Islet of Langerhans (tissue), 1 donor: ENCODE measurements at regions not wholly inside any gene's neighbourhood (a gene's known extent, or its start where the extent isn't known, plus 50 kb on each side); places are given as distances from the start of the nearest gene placed in this dataset.
"Not testable (repeated sequence)": the region's sequence is repeated elsewhere in the genome, so short reads cannot be mapped to it uniquely, and the experiment has no call there.

Experiments used
- FAIRE-seq: peaks from one replicate; lab custom pipeline; 2011; peaks lifted over from hg19 to GRCh38; lab: Jason Lieb, UNC

DNA sequence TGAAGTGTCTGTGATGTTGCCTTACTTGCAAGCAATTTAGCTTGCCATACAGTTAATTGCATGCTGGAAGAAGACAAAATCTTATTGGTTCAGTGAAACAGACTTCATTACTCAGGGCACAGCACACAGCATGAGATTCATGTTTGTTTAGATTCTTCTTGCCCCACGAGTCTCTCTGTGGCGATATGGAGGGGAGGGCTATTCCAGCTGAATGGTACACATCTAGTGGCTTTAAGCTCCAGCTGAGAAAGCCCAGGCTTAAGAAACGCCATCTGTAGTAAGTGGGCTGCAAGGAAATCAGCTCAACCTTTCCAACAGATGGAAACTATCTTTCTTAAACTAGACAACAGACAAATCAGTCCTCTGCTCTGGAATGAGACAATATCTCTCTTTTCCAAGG is 1022.0 kb downstream of the NCAM2 start:
- FAIRE-seq = no peak

DNA sequence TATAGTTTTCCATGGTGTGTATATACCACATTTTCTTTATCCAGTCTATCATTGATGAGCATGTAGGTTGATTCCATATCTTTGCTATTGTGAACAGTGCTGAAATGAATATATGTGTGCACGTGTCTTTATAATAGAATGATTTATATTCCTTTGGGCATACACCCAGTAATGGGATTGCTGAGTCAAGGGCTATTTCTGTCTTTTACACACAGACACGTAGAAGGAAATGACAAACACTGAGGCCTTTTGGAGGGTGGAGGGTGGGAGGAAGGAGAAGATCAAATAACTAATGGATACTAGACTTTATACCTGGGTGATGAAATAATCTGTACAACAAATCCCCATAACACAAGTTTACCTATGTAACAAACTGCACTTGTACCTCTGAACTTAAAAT is 1025.7 kb downstream of the NCAM2 start:
- not testable (repeated sequence) for FAIRE-seq

DNA sequence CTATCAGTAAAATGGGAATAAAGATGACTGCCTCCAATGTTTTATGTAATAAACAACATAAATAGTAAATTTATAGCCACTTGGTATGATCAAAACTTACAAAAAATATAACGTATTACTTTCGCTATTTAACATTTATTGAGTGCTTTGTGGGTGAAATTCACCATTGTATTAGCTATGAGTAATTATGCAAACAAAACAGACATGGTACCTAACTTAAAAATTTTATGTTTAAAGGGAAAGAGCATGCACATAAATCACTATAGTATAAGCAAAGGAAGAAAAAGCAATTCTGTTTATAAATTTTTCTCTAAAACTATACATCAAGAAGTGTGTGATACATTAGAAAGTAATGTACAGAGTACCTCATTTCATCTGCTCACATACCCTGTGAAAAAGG is 1046.2 kb downstream of the NCAM2 start:
- FAIRE-seq = no peak

DNA sequence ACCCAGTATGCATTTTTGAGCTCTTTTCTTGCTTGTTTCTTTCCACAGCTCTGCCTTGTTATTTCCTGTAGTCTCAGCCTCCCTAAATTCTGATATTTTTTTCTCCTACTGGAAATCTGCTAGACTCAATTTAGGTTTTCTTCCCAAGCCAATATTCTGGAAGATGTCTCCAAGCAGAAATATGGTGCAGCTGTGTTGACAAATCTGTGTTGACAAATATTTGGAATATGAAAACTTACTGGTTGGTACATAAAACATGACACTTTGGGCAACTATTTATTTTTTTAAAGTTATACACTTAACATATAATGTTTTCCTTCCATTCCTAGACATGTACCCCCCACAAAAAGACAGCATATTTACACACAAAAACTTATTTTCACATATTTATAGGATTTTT is 1048.4 kb downstream of the NCAM2 start:
- FAIRE-seq = no peak

DNA sequence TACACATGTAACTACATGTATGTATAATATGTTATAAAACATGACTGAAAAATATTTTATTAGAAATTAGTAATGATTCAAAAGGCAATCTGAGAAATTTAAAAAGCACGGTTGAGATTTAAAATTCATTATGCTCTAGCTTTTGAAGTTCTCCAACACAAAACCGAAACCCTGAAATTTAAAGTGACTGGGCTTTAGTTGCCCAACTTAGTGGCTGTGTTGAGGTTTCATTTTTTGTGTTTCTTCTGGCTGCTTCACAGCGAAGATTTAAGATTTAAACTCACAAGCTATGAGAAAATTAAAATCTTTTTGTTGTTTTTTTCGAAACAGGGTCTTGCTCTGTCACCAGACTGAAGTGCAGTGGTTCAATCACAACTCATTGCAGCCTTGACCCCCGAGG is 1058.7 kb downstream of the NCAM2 start:
- no peak for FAIRE-seq

DNA sequence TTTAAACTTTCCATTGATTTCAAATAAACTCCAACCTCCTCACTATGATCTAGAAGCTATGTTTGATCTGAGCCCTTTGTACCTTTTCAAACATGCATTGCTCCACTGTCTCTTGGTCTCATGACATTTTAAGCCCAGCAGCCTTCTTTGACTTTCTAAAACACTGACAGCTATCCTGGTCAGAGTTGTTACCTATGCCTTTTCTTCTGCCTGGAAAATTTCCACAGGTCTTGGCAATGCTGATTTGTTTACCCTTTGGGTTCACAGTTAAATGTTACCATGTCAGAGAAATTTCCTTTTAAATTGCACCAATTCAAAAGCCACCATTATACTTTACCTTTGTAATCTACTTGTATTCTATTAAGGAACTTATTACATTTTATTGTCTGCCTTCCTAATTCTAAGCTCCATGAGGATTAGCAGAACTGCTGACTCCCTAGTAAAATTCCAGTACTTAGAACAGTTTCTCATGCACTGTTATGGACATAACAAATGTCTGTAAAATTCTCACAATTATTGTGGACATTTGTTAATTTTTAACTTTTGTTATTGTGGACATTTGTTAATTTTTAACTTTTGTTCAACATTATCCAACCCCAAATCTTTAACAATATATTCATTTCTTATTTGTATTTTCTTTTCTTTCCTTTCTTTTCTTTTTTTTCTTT is 1064.4 kb downstream of the NCAM2 start:
- peak; percentile 69 for FAIRE-seq

DNA sequence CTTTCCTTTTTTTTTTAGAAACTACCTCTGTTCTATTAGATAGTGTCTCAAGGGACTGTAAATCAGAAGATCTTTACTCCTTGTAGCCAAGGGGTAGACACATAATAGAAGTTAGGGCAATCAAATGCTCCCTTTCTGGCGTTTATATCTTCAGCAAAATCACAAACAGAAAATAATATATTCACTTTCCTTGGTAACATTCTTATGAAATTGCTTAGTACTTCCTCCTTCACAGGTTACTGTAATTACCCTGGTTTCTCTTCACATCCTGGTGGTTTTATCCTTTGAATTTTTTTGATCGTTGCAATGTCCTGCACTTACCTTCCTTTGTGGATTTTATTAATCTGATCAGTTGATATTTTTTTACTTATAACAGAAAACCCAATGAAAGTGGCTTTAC is 1064.9 kb downstream of the NCAM2 start:
- FAIRE-seq = no peak

DNA sequence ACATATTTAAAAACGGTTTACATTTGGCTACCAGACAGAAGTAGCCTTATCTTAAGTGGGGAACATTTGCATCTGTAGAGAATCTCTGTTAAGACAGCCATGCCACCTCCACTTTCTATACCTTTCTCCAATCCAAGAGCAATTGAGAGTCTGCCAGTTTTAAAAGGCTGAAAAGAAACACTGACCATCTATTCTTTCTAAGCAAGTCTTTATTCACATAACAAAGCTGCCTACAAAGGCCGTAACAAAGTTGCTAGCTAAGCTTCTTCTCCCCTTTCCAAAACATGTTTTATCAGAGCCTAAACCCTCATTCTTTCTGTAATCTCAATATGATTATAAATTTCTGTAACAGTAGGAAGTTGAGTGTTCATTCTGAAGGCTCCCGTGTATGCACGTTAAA is 1078.3 kb downstream of the NCAM2 start:
- FAIRE-seq = no peak

DNA sequence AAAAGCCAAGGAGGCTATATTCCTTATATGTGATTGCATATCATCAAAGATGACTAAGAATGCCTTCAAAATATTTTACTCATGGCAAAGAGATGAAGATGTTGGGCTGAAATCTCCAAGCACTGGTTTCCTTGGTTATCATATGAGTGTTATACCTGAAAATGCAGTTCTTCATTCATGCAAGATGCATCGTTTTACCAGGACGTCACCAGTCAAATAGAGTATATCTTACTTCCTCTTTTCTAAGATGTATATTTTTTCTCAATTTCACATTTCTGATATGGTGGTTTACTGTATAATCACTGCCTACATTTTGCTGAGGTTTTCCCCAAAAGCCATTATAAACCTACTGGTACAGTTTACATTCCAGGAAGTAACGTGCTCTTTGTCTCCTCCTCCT is 1085.7 kb downstream of the NCAM2 start:
- no peak for FAIRE-seq

DNA sequence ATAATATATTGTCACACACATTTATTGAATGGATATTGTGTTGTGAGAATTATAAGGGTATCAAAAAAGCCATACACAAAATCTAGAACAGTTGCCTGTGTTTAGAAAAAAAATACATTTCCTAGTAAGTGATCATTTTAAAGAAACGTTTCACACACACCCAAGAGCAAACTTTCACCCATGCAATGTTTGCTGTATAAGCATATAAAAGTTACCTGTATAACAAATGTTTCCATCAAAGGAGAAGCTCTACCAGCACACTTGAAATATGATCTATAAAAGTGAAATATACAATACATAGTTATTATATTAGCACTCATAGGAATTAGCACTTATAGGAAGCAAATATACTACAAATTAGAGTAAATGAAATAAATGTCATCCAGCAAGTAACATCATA is 1098.1 kb downstream of the NCAM2 start:
- no peak for FAIRE-seq

DNA sequence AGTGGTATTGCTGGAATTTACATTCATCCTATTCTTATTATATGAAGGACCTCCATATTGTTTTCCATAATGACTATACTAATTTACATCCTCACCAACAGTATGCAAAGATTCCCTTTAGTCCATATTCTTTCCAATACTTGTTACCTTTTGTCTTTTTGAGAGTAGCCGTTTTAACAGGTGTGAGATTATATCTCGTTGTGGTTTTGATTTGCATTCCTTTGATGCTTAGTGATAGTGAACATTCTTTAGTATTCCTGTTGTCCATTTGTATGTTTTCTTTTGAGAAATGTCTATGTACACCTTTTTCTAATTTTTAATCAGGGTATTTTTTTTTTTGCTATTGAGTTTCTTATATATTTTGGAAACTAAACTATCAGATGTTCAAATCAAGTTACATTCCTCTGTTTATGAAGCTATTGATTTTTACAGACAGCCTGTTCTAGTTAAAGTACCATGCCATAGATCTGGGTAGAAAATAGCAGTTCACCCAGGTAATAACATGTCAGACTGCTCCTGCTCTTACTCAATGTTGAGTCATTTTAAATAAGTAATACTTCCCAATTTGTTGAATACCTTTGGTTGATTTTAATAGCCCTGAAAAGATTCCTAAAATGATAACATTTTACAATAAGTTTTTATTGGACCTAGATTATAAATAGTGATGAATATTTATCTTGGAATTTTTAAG is 1108.7 kb downstream of the NCAM2 start:
- no peak for FAIRE-seq

DNA sequence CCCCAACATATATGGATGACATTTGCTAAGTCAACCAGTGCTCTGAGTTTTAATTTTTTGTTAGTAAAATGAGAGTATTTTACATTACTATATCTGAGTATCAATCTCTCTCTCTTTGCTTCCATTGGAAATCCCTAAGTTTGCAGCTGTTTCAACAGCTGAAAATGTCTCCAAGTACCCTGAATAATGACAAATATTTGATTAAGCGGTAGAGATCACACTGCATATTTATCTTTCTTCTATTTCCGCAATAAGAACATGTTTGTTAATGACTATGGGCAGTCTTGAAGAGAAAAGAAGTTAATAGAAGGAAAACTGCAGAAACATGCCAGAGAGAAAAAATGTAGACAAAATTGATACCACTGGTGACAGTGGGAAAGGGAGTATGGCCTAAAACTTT is 1117.5 kb downstream of the NCAM2 start:
- no peak for FAIRE-seq

DNA sequence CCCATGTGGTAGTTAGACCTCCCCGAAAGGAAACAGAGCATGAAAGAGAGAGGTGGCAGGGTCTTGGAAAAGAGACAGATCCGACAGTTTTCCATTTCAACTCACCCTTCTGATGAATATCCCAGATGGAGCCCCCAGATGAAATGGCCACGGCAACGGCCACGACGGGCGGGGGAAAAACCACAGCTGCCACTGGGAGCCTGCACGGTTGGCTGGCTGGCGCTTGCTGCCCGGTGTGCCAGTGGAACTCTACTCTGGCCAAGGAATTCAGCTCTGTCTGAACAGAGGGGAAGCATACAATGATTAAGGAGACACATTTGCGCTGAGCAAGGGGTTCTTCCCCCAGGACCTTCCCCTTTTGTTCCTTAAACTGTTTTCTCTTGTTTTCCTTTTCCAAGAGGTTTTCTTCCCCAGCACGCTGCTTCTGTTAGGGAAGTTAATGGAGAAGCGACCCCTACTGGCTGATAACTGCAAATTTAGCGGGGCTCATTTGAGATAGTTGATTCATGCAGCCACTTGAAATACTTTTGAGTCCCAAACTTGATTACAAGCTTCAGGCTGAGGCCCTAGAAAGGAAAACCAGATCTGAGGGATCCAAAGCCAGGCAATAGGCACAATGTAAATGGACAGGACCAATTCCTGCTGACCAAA is 1122.5 kb downstream of the NCAM2 start:
- FAIRE-seq = no peak

DNA sequence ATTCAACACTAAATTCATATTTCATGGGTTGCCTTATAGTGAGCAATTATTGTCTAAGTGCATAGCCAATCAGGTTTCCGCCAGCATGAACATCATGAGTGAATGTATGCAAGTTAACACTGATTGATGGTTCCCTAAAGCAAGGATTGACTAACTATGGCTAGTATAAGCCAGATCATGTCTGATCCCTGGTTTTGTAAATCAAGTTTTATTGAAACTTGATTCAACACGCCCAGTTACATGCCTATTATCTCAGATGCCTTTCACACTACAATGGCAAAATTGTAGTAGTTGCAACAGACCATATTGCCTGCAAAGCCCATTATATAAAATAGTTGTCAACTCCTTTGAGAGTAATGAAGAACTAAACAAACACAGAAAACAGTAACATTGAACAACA is 1127.4 kb downstream of the NCAM2 start:
- no peak for FAIRE-seq

DNA sequence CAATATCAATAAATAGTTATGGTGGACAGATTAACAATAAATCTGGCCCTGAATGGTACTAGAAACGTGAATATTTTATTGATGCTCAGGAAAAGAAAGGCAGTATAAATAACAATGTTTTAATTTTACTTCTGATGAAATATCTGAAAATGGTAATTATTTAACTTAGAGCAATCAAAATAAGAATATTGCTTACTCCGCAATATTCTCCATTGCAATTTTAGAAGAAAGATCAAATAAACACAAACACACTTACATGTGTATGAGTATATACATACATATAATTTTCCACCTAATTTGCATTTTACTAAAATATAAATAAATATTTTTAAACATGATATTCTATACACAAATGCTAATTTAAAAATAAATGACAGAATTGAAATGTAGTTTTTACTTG is 1130.5 kb downstream of the NCAM2 start:
- no peak for FAIRE-seq

DNA sequence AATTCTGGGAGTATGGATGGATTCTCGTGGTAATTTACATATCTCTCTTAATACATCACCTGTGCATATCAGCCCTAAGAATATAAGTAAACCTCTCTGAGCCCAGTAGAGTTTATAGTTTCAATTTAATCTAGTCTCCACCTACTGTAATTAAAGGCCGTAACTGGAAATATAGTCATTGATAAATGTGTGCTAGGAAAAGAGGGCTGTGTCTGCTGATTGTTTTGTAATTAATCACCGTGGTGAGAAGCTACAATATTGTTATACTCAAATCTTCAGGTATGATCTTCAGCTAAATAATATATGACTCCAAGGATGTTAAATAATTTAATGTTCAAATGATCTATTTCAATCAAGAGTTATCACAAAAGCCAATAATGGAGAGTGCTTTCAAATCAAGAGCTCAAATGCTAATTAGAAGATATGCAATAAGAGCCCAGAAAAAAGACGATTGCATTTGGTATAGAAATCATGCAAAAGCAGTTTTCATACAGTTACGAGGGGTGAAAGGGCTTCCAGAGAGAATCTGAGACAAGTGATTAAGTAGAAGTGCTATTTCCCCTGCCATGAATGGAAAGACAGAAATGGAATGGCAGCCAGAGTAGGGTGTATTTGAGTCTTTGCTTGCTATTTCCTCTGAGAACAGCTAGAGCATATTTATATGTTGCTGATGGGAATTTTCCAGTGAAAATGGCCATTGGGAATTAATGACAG is 1134.3 kb downstream of the NCAM2 start:
- no peak for FAIRE-seq

DNA sequence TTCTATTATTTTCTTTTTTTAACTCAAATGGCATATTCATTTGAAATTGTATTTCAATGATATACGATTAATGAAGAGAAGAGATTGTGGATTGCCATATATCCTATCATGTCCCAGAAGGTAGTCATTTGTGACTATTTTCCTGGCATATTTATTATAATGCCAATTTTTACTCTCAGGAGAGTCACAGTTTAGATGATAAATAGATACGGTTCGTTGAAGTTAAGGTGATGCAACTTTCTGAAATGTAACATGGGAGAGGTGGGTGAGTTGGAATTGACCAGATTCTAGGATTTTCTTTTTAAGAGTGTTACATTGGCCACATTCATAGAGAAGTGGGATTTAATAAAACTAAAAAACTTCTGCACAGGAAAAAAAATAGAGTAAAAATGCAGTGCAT is 1138.5 kb downstream of the NCAM2 start:
- no peak for FAIRE-seq

DNA sequence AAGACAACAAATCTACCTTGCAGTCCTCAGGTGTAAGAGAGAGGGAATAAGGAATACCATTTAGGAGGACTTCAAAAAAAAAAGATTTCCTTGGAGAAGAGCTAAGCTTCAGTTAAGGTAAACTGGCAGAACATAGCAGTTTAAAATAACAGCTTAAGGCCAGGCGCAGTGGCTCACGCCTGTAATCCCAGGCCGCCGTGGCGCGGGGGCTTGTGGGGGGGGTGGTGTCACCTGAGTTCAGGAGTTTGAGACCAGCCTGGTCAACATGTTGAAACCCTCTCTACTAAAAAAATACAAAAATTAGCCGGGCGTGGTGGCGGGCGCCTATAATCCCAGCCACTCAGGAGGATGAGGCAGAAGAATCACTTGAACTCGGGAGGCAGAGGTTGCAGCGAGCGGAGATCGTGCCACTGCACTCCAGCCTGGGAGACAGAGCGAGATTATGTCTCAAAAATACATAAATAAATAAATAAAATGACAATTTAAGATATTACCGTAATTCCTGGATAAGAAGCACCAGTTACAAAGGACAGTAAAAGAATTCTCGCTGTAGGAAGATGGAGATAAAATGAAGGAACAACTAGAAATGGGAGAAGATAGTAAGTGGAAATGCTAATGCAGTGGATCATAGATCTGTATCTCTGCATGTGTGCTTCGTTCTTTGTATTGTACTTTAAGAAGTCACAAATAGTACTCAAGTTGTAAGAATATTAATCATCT is 1140.2 kb downstream of the NCAM2 start:
- no peak for FAIRE-seq

DNA sequence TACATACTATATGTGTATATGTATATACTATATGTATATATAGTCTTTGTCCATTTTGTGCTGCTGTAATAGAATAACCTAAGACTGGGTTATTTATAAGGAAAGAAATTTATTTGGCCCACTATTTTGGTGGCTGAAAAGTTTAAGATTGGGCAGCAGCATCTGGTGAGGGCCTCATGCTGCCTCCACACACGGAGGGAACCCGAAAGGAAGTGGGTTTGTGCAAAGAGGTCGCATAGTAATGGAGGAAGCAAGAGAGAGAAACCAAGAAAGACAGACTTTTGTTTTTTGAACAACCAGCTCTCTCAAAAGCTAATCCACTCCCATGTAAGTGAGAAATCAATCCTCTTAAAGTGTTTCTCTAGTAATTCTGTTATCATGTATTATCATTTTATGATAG is 1147.3 kb downstream of the NCAM2 start:
- FAIRE-seq = no peak

DNA sequence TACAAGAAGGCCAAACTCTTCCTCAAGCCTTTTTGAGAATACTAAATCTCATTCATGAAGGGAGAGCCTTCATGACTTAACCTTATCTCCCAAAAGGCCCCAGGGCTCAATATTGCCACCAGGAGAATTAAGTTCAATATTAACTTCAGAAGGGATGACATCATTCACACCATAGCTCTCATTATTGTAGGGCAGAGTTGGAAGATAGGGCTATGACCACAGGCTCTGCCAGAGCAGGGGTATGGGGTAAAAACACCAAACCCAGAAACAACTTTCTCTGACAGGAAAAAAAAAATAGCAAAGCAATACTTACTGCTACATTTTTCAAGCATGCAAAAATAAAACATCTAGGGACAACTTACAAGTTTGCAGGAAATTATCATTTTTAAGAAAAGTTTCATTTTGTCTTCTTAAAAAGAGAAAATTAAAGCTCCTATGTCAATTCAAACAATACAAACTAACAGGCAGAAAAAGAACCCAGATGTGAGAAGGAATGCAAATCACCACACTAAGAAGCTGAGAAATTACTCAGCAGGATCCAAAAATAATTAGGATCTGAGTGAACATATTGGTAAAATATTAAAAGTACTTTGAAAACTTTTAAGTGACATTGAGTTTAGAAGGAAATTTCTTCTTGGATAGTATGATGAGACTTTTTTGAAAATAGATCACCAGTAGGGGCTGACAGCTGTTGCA is 1156.5 kb downstream of the NCAM2 start:
- no peak for FAIRE-seq

DNA sequence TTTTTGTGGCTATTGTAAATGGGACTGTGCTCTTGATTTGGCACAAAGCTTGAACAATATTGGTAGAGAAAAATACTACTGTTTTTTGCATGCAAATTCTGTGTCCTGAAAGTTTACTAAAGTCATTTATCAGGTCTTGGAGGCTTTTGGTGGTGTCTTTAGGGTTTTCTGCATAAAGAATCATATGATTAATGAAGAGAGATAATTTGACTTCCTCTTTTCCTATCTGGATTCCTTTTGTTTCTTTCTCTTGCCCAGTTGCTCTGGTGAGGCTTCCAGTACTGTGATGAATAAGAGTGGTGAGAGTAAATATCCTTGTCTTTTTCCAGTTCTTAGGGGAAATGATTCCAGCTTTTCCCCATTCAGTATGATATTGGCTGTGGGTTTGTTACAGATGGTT is 1166.7 kb downstream of the NCAM2 start:
- FAIRE-seq = no peak

DNA sequence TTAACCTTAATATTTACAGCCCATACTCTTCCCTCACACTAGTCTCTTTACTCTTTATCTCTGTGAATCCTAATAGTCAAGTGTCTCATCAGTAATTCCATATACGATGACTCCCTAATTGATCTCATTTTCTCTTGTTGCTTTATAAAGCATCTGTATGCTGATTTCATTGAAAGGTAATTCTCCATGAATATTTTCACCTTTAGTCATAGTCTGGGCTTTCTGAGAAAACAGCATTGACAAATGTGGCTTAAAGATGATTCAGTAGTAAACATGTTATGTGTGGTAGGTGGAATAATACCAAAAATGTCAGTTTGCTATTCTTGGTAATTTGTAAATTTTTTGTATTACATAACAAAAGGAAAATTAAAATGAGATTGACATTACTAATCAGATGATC is 1176.5 kb downstream of the NCAM2 start:
- FAIRE-seq = no peak
